SK-MEL-5 (cell line): ENCODE measurements at regions not wholly inside any gene's neighbourhood (a gene's known extent, or its start where the extent isn't known, plus 50 kb on each side); places are given as distances from the start of the nearest gene placed in this dataset.
A peak's percentile ranks its signal among the peaks of the same experiment; 100 is the strongest.
"Not testable (repeated sequence)": the region's sequence is repeated elsewhere in the genome, so short reads cannot be mapped to it uniquely, and the experiment has no call there.

Experiments used
- DNase-seq: peaks from one replicate; pipeline ENCODE4 v3.0.0-alpha.2; 2016; ENCODE audit warnings: low read depth, low spot score
- in situ Hi-C: cut with HindIII; loops from 2 replicates; pipeline ENCODE4 v1.10.0; 2016; ENCODE audit warnings: low sequenced_read_pairs, high pct_unique_total_duplicates, low pct_unique_long_range_greater_than_20kb

- DNase-seq: no peak
- in situ Hi-C loops: no loop called here
Observed at GRCh38 chr4:62461961-62462360, 1261.8 kb downstream of the ADGRL3 start.

GRCh38 chr4:62460329-62460728, 1260.2 kb downstream of the ADGRL3 start:
- no peak for DNase-seq
- in situ Hi-C loops: no loop called here

GRCh38 chr4:62457356-62457755, 1257.2 kb downstream of the ADGRL3 start:
- DNase-seq: no peak
- in situ Hi-C loops: no loop called here

GRCh38 chr4:62455871-62456270, 1255.7 kb downstream of the ADGRL3 start:
- in situ Hi-C loops: no loop called here
- DNase-seq: no peak

GRCh38 chr4:62454535-62454934, 1254.4 kb downstream of the ADGRL3 start:
- in situ Hi-C loops: no loop called here

GRCh38 chr4:62450740-62451139, 1250.6 kb downstream of the ADGRL3 start:
- in situ Hi-C loops: no loop called here
- no peak for DNase-seq

More at GRCh38 chr4:62454535-62454934, 1254.4 kb downstream of the ADGRL3 start:
- DNase-seq: no peak

GRCh38 chr4:62449538-62449937, 1249.4 kb downstream of the ADGRL3 start:
- in situ Hi-C loops: no loop called here
- no peak for DNase-seq

GRCh38 chr4:62448911-62449310, 1248.8 kb downstream of the ADGRL3 start:
- no peak for DNase-seq
- in situ Hi-C loops: no loop called here

GRCh38 chr4:62439051-62439450, 1238.9 kb downstream of the ADGRL3 start:
- DNase-seq: peak; percentile 2
- in situ Hi-C loops: no loop called here

GRCh38 chr4:62434921-62435320, 1234.8 kb downstream of the ADGRL3 start:
- in situ Hi-C loops: no loop called here
- no peak for DNase-seq

GRCh38 chr4:62431513-62432231, 1231.5 kb downstream of the ADGRL3 start:
- in situ Hi-C loops, DNase-seq: not testable (repeated sequence)

GRCh38 chr4:62429297-62429696, 1229.2 kb downstream of the ADGRL3 start:
- in situ Hi-C loops: no loop called here
- DNase-seq: no peak

GRCh38 chr4:62415256-62415655, 1215.1 kb downstream of the ADGRL3 start:
- in situ Hi-C loops: no loop called here
- no peak for DNase-seq

- no peak for DNase-seq
- in situ Hi-C loops: no loop called here
Observed at GRCh38 chr4:62414563-62414962, 1214.4 kb downstream of the ADGRL3 start.

- DNase-seq: no peak
Observed at GRCh38 chr4:62410371-62411003, 1210.4 kb downstream of the ADGRL3 start.

GRCh38 chr4:62408454-62408853, 1208.3 kb downstream of the ADGRL3 start:
- in situ Hi-C loops: no loop called here
- no peak for DNase-seq

More at GRCh38 chr4:62410371-62411003, 1210.4 kb downstream of the ADGRL3 start:
- in situ Hi-C loops: no loop called here

GRCh38 chr4:62407534-62407933, 1207.4 kb downstream of the ADGRL3 start:
- in situ Hi-C loops: no loop called here
- no peak for DNase-seq

- in situ Hi-C loops: no loop called here
- DNase-seq: no peak
Observed at GRCh38 chr4:62402088-62402806, 1202.1 kb downstream of the ADGRL3 start.

GRCh38 chr4:62399242-62399641, 1199.1 kb downstream of the ADGRL3 start:
- DNase-seq: peak; percentile 36
- in situ Hi-C loops: no loop called here
